ENCODE measurements at regions not wholly inside any gene's neighbourhood (a gene's known extent, or its start where the extent isn't known, plus 50 kb on each side); places are given as distances from the start of the nearest gene placed in this dataset.

DNA sequence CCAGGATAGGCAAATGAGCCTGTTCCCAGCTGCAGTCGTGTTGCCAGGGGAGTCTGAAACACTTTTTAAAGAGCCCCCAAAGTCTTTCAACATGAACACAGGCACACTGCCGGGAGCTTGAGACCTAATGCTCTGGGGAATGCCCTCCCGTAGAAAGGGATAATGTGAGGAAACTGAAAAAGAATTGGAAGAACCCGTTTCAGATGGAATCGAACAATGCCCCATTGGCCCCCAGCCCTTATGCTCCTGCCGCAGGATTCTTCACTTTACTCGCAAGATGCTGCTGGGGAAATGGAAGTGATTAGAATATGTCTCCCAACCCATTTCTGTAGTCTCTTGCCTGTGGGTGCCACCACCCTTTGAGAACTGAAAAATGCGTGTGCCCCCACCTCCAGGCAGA is 136.3 kb upstream of the GATA6 start:
- TF ChIP-seq, protein P1, sequence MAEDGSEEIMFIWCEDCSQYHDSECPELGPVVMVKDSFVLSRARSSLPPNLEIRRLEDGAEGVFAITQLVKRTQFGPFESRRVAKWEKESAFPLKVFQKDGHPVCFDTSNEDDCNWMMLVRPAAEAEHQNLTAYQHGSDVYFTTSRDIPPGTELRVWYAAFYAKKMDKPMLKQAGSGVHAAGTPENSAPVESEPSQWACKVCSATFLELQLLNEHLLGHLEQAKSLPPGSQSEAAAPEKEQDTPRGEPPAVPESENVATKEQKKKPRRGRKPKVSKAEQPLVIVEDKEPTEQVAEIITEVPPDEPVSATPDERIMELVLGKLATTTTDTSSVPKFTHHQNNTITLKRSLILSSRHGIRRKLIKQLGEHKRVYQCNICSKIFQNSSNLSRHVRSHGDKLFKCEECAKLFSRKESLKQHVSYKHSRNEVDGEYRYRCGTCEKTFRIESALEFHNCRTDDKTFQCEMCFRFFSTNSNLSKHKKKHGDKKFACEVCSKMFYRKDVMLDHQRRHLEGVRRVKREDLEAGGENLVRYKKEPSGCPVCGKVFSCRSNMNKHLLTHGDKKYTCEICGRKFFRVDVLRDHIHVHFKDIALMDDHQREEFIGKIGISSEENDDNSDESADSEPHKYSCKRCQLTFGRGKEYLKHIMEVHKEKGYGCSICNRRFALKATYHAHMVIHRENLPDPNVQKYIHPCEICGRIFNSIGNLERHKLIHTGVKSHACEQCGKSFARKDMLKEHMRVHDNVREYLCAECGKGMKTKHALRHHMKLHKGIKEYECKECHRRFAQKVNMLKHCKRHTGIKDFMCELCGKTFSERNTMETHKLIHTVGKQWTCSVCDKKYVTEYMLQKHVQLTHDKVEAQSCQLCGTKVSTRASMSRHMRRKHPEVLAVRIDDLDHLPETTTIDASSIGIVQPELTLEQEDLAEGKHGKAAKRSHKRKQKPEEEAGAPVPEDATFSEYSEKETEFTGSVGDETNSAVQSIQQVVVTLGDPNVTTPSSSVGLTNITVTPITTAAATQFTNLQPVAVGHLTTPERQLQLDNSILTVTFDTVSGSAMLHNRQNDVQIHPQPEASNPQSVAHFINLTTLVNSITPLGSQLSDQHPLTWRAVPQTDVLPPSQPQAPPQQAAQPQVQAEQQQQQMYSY (CRISPR knock-in tag; IDR thresholded peaks at IDR 0.05) = no peak
- no peak for TF ChIP-seq ESRRA (CRISPR knock-in tag; IDR thresholded peaks at IDR 0.05; ENCODE audit: borderline replicate concordance)
- TF ChIP-seq TEAD1 (CRISPR knock-in tag; IDR thresholded peaks at IDR 0.05) = no peak
- no peak for TF ChIP-seq ATF1 (CRISPR knock-in tag; IDR thresholded peaks at IDR 0.05)
- no peak for TF ChIP-seq CDX4 (CRISPR knock-in tag; IDR thresholded peaks at IDR 0.05; ENCODE audit: borderline replicate concordance)
- no peak for TF ChIP-seq ETV6 (CRISPR knock-in tag; IDR thresholded peaks at IDR 0.05)
- TF ChIP-seq ZNF512 (CRISPR knock-in tag; IDR thresholded peaks at IDR 0.05; ENCODE audit: borderline replicate concordance) = no peak
- TF ChIP-seq ZNF232 (CRISPR knock-in tag; IDR thresholded peaks at IDR 0.05) = no peak
- TF ChIP-seq GRHL2 (CRISPR knock-in tag; IDR thresholded peaks at IDR 0.05; ENCODE audit: insufficient replicate concordance, severe bottlenecking) = no peak
- TF ChIP-seq, protein P2, sequence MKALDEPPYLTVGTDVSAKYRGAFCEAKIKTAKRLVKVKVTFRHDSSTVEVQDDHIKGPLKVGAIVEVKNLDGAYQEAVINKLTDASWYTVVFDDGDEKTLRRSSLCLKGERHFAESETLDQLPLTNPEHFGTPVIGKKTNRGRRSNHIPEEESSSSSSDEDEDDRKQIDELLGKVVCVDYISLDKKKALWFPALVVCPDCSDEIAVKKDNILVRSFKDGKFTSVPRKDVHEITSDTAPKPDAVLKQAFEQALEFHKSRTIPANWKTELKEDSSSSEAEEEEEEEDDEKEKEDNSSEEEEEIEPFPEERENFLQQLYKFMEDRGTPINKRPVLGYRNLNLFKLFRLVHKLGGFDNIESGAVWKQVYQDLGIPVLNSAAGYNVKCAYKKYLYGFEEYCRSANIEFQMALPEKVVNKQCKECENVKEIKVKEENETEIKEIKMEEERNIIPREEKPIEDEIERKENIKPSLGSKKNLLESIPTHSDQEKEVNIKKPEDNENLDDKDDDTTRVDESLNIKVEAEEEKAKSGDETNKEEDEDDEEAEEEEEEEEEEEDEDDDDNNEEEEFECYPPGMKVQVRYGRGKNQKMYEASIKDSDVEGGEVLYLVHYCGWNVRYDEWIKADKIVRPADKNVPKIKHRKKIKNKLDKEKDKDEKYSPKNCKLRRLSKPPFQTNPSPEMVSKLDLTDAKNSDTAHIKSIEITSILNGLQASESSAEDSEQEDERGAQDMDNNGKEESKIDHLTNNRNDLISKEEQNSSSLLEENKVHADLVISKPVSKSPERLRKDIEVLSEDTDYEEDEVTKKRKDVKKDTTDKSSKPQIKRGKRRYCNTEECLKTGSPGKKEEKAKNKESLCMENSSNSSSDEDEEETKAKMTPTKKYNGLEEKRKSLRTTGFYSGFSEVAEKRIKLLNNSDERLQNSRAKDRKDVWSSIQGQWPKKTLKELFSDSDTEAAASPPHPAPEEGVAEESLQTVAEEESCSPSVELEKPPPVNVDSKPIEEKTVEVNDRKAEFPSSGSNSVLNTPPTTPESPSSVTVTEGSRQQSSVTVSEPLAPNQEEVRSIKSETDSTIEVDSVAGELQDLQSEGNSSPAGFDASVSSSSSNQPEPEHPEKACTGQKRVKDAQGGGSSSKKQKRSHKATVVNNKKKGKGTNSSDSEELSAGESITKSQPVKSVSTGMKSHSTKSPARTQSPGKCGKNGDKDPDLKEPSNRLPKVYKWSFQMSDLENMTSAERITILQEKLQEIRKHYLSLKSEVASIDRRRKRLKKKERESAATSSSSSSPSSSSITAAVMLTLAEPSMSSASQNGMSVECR (CRISPR knock-in tag; IDR thresholded peaks at IDR 0.05; ENCODE audit: borderline replicate concordance) = no peak
- no peak for ATAC-seq
- no peak for DNase-seq (ENCODE audit: low spot score)
- ChIA-PET POLR2A (no interaction called here), CTCF (interaction anchor here (1.1 kb wide), 1 partner anchor 192 kb away, joined by 3 read pairs; no protein-coding TSS in a partner anchor)
- no peaks in the 10 kb centered on the region for H3K36me3 Mint-ChIP-seq
- H3K4me3 Mint-ChIP-seq = no peak overlapping the region
- H3K9me3 Mint-ChIP-seq = no peaks in the 10 kb centered on the region; the same call in 1 of the 2 replicates
- no peak overlapping the region for H3K27ac Mint-ChIP-seq
- H3K27me3 Mint-ChIP-seq (ENCODE audit: low read depth) = no peaks in the 10 kb centered on the region; the same call in 1 of the 2 replicates
- H3K4me1 Mint-ChIP-seq = peaks cover 3% of the 10 kb centered on the region; the same call in 1 of the 2 replicates

DNA sequence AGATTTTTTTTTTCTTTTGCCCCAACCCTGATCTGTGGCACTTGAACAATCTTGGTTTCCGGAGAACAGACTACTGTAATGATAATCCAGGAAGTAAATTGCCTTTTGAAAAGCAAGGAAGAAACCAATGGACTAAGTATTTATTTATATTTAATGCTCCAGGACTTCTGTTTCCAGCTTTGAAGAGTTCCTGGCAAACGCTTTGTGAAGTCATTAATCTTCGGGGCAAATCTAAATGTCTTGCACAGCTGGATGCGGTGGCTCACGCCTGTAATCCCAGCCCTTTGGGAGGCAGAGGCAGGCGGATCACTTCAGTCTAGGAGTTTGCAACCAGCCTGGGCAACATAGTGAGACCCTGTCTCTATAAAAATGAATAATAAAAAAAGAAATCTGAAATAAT is 135.1 kb upstream of the GATA6 start:
- ATAC-seq = no peak
- no peak for DNase-seq (ENCODE audit: low spot score)
- H3K4me3 Mint-ChIP-seq = no peak overlapping the region
- H3K9me3 Mint-ChIP-seq = no peaks in the 10 kb centered on the region; the same call in 1 of the 2 replicates
- H3K4me1 Mint-ChIP-seq = peaks cover 3% of the 10 kb centered on the region; the same call in 1 of the 2 replicates
- CTCF ChIA-PET = no interaction called here
- POLR2A ChIA-PET = no interaction called here
- H3K36me3 Mint-ChIP-seq = no peaks in the 10 kb centered on the region
- no peaks in the 10 kb centered on the region; the same call in 1 of the 2 replicates for H3K27me3 Mint-ChIP-seq (ENCODE audit: low read depth)
- H3K27ac Mint-ChIP-seq = no peak overlapping the region
- no peak for TF ChIP-seq ZNF121 (CRISPR knock-in tag; IDR thresholded peaks at IDR 0.05)
- TF ChIP-seq, protein P3, sequence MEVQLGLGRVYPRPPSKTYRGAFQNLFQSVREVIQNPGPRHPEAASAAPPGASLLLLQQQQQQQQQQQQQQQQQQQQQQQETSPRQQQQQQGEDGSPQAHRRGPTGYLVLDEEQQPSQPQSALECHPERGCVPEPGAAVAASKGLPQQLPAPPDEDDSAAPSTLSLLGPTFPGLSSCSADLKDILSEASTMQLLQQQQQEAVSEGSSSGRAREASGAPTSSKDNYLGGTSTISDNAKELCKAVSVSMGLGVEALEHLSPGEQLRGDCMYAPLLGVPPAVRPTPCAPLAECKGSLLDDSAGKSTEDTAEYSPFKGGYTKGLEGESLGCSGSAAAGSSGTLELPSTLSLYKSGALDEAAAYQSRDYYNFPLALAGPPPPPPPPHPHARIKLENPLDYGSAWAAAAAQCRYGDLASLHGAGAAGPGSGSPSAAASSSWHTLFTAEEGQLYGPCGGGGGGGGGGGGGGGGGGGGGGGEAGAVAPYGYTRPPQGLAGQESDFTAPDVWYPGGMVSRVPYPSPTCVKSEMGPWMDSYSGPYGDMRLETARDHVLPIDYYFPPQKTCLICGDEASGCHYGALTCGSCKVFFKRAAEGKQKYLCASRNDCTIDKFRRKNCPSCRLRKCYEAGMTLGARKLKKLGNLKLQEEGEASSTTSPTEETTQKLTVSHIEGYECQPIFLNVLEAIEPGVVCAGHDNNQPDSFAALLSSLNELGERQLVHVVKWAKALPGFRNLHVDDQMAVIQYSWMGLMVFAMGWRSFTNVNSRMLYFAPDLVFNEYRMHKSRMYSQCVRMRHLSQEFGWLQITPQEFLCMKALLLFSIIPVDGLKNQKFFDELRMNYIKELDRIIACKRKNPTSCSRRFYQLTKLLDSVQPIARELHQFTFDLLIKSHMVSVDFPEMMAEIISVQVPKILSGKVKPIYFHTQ (CRISPR knock-in tag; IDR thresholded peaks at IDR 0.05) = no peak
- TF ChIP-seq MXD4 (CRISPR knock-in tag; IDR thresholded peaks at IDR 0.05; ENCODE audit: borderline replicate concordance) = no peak
- no peak for TF ChIP-seq EMX1 (CRISPR knock-in tag; IDR thresholded peaks at IDR 0.05)
- TF ChIP-seq ZBTB43 (CRISPR knock-in tag; IDR thresholded peaks at IDR 0.05) = no peak
- no peak for TF ChIP-seq IRF1 (CRISPR knock-in tag; IDR thresholded peaks at IDR 0.05)
